T-cell (primary cell): ENCODE measurements at regions not wholly inside any gene's neighbourhood (a gene's known extent, or its start where the extent isn't known, plus 50 kb on each side); places are given as distances from the start of the nearest gene placed in this dataset.

Experiments used
- ATAC-seq, 4 experiments: fragments of 200-7000 bp in 3 of 4; fragments of 150-1000 bp in 1 of 4; cut with Tn5 transposase; replicated peaks in 1 of 4; 1 replicate in 3 of 4; 2 replicates in 1 of 4; pipeline ENCODE4 v1.10.0; 2021; ENCODE audit warnings: moderate library complexity in 3 of 4, mild to moderate bottlenecking in 2 of 4, moderate number of reproducible peaks in 1 of 4
- CTCF ChIA-PET, 2 donors: fragments of 300-600 bp; sonication (Branson Sonifier 250); formaldehyde crosslinking; loops; one replicate each; lab custom pipeline; 2022; ENCODE audit warnings: antibody characterized with exemption in 2 of 2; lab: Charles Lee
- POLR2A ChIA-PET, 2 donors: fragments of 300-600 bp; sonication (Branson Sonifier 250); formaldehyde crosslinking; loops; one replicate each; lab custom pipeline; 2022; ENCODE audit warnings: antibody characterized with exemption in 2 of 2; lab: Charles Lee
- DNase-seq, 35 experiments: peaks; one replicate each; pipeline versions ENCODE4 v3.0.0 to v3.0.0-alpha.2; 2013 to 2023
- H3K27ac ChIP-seq: one replicate; pipeline ENCODE4 v1.5.1; 2013; ENCODE audit warnings: low read length
- H3K27me3 ChIP-seq, 2 experiments: replicated peaks in 1 of 2; 1 replicate in 1 of 2; 2 replicates in 1 of 2; pipeline versions ENCODE4 v1.6.1 to v1.7.0; 2013; ENCODE audit warnings: low read length in 1 of 2, mixed read lengths in 1 of 2; ENCODE audit not compliant: control insufficient read depth in 2 of 2, insufficient read depth in 2 of 2; ENCODE audit errors: extremely low read depth in 1 of 2
- H3K36me3 ChIP-seq, 2 donors: 1 replicate in 1 of 2; 2 replicates in 1 of 2; pipeline versions ENCODE4 v1.6.1 to v1.7.0; 2013; ENCODE audit warnings: low read length in 1 of 2; ENCODE audit not compliant: control insufficient read depth in 2 of 2, insufficient read depth in 1 of 2; ENCODE audit errors: extremely low read depth in 1 of 2
- H3K4me1 ChIP-seq, 2 experiments: 1 replicate in 1 of 2; 2 replicates in 1 of 2; pipeline versions ENCODE4 v1.6.1 to v1.7.0; 2013; ENCODE audit warnings: low read length in 2 of 2, mixed read lengths in 1 of 2; ENCODE audit not compliant: insufficient read depth in 2 of 2, control insufficient read depth in 1 of 2; ENCODE audit errors: extremely low read depth in 1 of 2
- H3K4me3 ChIP-seq, 2 donors: 1 replicate in 1 of 2; 2 replicates in 1 of 2; pipeline versions ENCODE4 v1.5.1 to v1.7.0; 2013; ENCODE audit warnings: mild to moderate bottlenecking in 2 of 2, low read length in 1 of 2, moderate library complexity in 1 of 2; ENCODE audit not compliant: control insufficient read depth in 1 of 2; ENCODE audit errors: extremely low read depth in 1 of 2
- H3K9me3 ChIP-seq: 2 replicates; pipeline ENCODE4 v1.7.0; 2013
- H3K27ac Mint-ChIP-seq, 2 donors: one replicate each; pipeline ENCODE4 v1.8.0; 2020 to 2021; ENCODE audit warnings: mild to moderate bottlenecking in 2 of 2, mixed read lengths in 2 of 2
- H3K27me3 Mint-ChIP-seq, 2 donors: one replicate each; pipeline ENCODE4 v1.8.0; 2021 to 2022; ENCODE audit warnings: mixed read lengths in 2 of 2
- H3K36me3 Mint-ChIP-seq: one replicate; pipeline ENCODE4 v1.8.0; 2021; ENCODE audit warnings: mixed read lengths
- H3K4me1 Mint-ChIP-seq, 3 donors: one replicate each; pipeline ENCODE4 v1.8.0; 2020 to 2022; ENCODE audit warnings: mixed read lengths in 3 of 3, mild to moderate bottlenecking in 1 of 3
- H3K4me3 Mint-ChIP-seq, 3 donors: one replicate each; pipeline ENCODE4 v1.8.0; 2020 to 2022; ENCODE audit warnings: mild to moderate bottlenecking in 3 of 3, mixed read lengths in 3 of 3, moderate library complexity in 3 of 3
- H3K9me3 Mint-ChIP-seq, 3 donors: one replicate each; pipeline ENCODE4 v1.8.0; 2020 to 2022; ENCODE audit warnings: mixed read lengths in 3 of 3
- WGBS: methylation state at CpG from one replicate; pipeline ENCODE4 v1.1.5; 2013; ENCODE audit warnings: missing lambda C conversion rate; ENCODE audit not compliant: insufficient coverage; 5-methylcytosine and 5-hydroxymethylcytosine counted together

DNA sequence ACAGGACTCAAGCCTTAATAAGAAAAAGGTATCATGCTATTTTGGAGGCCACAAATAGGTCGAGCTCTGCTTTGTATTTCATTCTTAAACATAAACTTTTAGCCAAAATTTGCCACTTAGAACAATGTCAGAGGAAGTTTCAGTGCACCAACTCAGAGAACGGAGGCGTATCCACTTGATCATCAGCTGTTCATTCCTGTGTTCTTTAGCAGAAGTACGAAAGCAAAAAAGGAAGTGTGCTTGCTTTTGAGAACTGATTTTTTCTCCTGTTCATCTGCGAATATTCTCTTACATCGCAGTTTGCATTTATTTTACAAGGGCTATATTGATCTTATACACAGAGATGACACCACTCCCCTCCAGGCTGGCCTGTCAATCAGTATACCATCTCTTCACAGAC, 188.6 kb upstream of the SOX5 start:
- H3K27me3 ChIP-seq, result no peaks in the 10 kb centered on the region
- H3K27ac Mint-ChIP-seq, result no peak overlapping the region
- CTCF ChIA-PET, result no interaction called here
- no peak overlapping the region for H3K27ac ChIP-seq
- no peaks in the 10 kb centered on the region for H3K4me1 ChIP-seq
- H3K9me3 ChIP-seq, result no peaks in the 10 kb centered on the region
- no peaks in the 10 kb centered on the region for H3K27me3 Mint-ChIP-seq
- no peak overlapping the region for H3K4me3 Mint-ChIP-seq
- H3K4me3 ChIP-seq, result no peak overlapping the region
- peaks cover 0 to 8% (median 2%) of the 10 kb centered on the region in 3 donors for H3K9me3 Mint-ChIP-seq
- no peak for DNase-seq
- POLR2A ChIA-PET, result no interaction called here
- 48% methylated on average over 4 of the region's 6 CpGs for WGBS
- no peaks in the 10 kb centered on the region for H3K36me3 Mint-ChIP-seq
- H3K36me3 ChIP-seq, result no peaks in the 10 kb centered on the region
- no peaks in the 10 kb centered on the region for H3K4me1 Mint-ChIP-seq
- no peak for ATAC-seq

DNA sequence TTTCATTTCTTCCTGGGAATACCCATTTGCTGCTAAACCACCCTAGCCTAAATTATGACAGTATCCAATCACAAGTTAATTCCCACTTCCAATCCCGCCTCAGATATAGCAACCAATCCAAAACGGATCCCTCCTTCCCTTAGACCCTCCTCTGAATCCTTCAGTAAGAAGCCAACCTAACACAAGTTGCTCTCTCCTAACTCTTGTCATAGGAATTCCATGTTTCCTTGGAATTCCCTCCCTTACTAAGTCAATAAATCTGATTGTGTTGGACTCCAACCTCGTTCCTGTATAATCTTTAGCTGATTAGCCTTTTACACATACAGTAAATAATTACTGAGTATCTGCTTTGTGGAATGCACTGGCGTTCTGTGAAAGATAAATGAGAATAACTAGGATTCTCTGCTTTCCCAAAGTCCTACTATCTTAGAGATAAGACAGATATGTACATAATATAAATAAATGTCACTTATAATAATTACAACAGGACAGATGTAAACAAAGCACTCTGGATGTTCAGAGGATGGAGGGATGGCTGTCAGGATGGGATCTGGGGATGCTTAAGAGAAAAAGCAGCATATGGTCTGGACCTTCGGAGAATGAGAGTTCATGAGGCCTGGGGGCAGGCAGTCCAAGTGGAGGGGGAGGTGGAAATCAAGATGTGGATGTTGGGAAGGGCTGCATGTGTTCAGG, 185.8 kb upstream of the SOX5 start:
- ChIA-PET CTCF (no interaction called here), POLR2A (no interaction called here)
- H3K27ac ChIP-seq, result no peak overlapping the region
- no peaks in the 10 kb centered on the region for H3K27me3 ChIP-seq
- Mint-ChIP-seq H3K36me3 (no peaks in the 10 kb centered on the region), H3K9me3 (peaks cover 0 to 2% (median 0%) of the 10 kb centered on the region in 3 donors), H3K27me3 (no peaks in the 10 kb centered on the region), H3K4me3 (no peak overlapping the region), H3K27ac (no peak overlapping the region), H3K4me1 (no peaks in the 10 kb centered on the region)
- no peak overlapping the region for H3K4me3 ChIP-seq
- no peaks in the 10 kb centered on the region for H3K4me1 ChIP-seq
- 54% methylated on average over 3 of the region's 5 CpGs for WGBS
- DNase-seq (no peak), ATAC-seq (no peak)
- H3K9me3 ChIP-seq, result no peaks in the 10 kb centered on the region
- H3K36me3 ChIP-seq, result no peaks in the 10 kb centered on the region

DNA sequence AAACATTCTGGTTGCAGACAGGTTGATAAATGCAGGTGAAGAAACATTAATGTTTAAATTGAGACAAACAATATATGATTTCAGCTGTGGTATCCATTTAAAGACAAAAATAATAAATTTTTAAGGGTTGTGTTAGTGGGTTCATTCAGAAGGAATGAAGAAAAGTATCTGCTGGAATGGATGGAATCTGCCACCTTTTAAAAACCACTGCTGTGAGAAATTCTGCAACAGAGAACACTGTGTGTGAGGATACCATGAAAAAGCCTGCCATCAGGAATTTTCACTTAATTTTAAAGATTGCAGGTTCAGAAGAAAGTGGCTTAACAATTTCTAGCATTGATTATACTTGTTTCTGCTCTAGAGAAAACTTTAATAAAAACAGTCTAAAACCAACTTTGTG, 184.6 kb upstream of the SOX5 start:
- CTCF ChIA-PET, result no interaction called here
- H3K27ac ChIP-seq, result no peak overlapping the region

DNA sequence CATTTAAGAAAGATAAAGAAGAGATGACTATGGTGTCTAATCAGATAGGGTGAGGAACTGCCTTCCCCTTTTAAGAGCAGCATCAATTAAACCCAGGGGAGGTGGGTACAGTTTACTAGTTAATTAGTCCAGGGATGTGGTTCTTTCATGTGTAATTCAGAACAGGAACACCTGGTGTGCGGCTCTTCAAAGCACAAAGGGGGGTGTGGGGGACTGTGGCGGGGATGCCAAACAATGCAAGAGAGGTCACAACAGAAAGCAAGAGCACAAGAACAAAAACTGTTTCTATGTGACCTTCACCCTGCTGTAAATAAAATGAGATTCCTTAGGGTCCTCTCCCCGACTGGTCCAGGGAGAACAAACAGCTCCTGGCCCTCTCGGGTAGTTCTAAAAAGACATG, 183.9 kb upstream of the SOX5 start:
- Mint-ChIP-seq H3K9me3 (peaks cover 0 to 4% (median 0%) of the 10 kb centered on the region in 3 donors), H3K4me1 (no peaks in the 10 kb centered on the region), H3K27me3 (no peaks in the 10 kb centered on the region), H3K4me3 (no peak overlapping the region), H3K36me3 (no peaks in the 10 kb centered on the region), H3K27ac (no peak overlapping the region)
- H3K4me1 ChIP-seq, result no peaks in the 10 kb centered on the region
- H3K9me3 ChIP-seq, result no peaks in the 10 kb centered on the region
- CTCF ChIA-PET, result no interaction called here
- ATAC-seq (no peak), DNase-seq (no peak)
- no CpG with 5 or more reads among the region's 4 CpGs for WGBS
- no peaks in the 10 kb centered on the region for H3K27me3 ChIP-seq
- H3K36me3 ChIP-seq, result no peaks in the 10 kb centered on the region
- H3K27ac ChIP-seq, result no peak overlapping the region
- POLR2A ChIA-PET, result no interaction called here
- no peak overlapping the region for H3K4me3 ChIP-seq

More for the DNA sequence above, 184.6 kb upstream of the SOX5 start:
- POLR2A ChIA-PET, result no interaction called here
- Histone ChIP-seq H3K36me3 (no peaks in the 10 kb centered on the region), H3K9me3 (no peaks in the 10 kb centered on the region), H3K4me3 (no peak overlapping the region), H3K27me3 (no peaks in the 10 kb centered on the region), H3K4me1 (no peaks in the 10 kb centered on the region)
- no peaks in the 10 kb centered on the region for H3K4me1 Mint-ChIP-seq
- H3K36me3 Mint-ChIP-seq, result no peaks in the 10 kb centered on the region
- ATAC-seq (no peak), DNase-seq (no peak)
- H3K27ac Mint-ChIP-seq, result no peak overlapping the region
- no peak overlapping the region for H3K4me3 Mint-ChIP-seq
- H3K27me3 Mint-ChIP-seq, result no peaks in the 10 kb centered on the region
- peaks cover 0 to 2% (median 0%) of the 10 kb centered on the region in 3 donors for H3K9me3 Mint-ChIP-seq

DNA sequence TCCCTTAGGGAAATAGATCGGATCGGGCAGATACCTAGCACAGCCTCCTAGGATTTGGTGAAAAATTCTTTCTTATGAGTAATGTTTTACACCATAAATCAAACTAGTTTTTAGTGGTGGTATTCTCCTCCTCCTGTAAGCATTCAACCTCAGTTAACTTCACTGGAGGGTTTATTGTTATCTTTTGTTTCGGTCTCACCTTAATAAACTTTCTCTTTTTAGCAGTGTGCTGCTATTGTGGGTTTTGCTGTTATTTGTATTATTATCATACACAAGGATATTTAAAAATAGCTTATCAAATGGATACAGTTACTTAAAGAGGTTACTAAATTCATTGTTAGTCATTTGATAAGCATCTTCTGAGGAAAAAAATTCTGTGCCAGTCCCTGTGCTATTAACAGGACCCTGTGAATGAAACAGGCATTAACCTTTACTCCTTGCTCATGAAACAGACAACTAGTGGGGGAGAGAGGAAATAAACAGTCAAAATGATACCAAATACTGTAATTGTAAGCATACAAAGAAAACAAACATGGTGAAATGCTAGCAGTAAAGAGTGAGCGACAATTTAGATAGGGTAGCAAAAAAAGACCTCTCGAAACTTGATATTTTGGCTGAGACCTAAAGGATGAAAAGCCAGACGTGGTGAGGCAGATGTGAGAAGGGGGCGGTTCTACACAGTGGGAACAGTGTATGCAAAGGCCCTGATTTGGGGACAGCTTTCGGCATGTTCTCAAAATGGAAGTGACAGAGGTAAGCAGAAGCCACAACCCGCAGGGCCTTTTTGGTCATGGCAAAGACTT, 178.7 kb upstream of the SOX5 start:
- Mint-ChIP-seq H3K9me3 (peaks cover 0 to 2% (median 0%) of the 10 kb centered on the region in 3 donors), H3K27me3 (no peaks in the 10 kb centered on the region), H3K4me1 (no peaks in the 10 kb centered on the region), H3K27ac (no peak overlapping the region), H3K36me3 (no peaks in the 10 kb centered on the region), H3K4me3 (no peak overlapping the region)
- WGBS, result 86% methylated on average over 5 of the region's 9 CpGs
- no peak overlapping the region for H3K27ac ChIP-seq
- no peaks in the 10 kb centered on the region for H3K27me3 ChIP-seq
- H3K4me1 ChIP-seq, result no peaks in the 10 kb centered on the region
- ChIA-PET POLR2A (no interaction called here), CTCF (no interaction called here)
- no peaks in the 10 kb centered on the region for H3K36me3 ChIP-seq
- DNase-seq, result no peak
- no peaks in the 10 kb centered on the region for H3K9me3 ChIP-seq
- no peak for ATAC-seq
- no peak overlapping the region for H3K4me3 ChIP-seq

DNA sequence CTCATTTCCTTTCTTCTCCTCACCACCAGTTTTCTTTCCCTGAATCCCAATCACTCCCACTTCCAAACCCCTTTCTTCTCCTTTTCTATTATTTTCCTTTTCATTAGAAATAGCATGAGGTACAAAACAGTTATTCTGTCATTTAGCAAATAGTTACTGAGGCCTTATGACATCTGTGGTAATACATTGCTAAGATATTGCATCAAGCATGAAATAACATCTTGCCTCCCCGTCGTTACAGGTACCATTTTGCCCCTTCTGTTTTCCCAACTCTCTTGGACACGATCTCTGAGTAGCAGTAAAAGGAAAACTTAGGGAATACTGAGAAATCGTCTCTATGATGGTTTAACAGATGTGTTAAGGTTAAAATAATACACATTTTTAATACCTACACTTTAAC, 175.8 kb upstream of the SOX5 start:
- H3K4me3 ChIP-seq, result no peak overlapping the region
- H3K4me1 ChIP-seq, result no peaks in the 10 kb centered on the region
- CTCF ChIA-PET, result no interaction called here
- no peaks in the 10 kb centered on the region for H3K27me3 ChIP-seq
- H3K27ac Mint-ChIP-seq, result no peak overlapping the region
- H3K4me3 Mint-ChIP-seq, result no peak overlapping the region
- ATAC-seq, result no peak
- H3K27me3 Mint-ChIP-seq, result no peaks in the 10 kb centered on the region
- no peak overlapping the region for H3K27ac ChIP-seq
- H3K36me3 Mint-ChIP-seq, result no peaks in the 10 kb centered on the region
- POLR2A ChIA-PET, result no interaction called here
- peaks cover 0 to 8% (median 3%) of the 10 kb centered on the region in 3 donors for H3K9me3 Mint-ChIP-seq
- no CpG with 5 or more reads among the region's 4 CpGs for WGBS
- H3K9me3 ChIP-seq, result no peaks in the 10 kb centered on the region
- no peaks in the 10 kb centered on the region for H3K4me1 Mint-ChIP-seq
- no peaks in the 10 kb centered on the region for H3K36me3 ChIP-seq
- no peak for DNase-seq
